GM12892 (cell line): ENCODE measurements at regions not wholly inside any gene's neighbourhood (a gene's known extent, or its start where the extent isn't known, plus 50 kb on each side); places are given as distances from the start of the nearest gene placed in this dataset.

Source experiments
- DNase-seq: peaks from one replicate; pipeline ENCODE4 v3.0.0; 2011; ENCODE audit not compliant: insufficient read length
- FAIRE-seq: peaks from 2 replicates; lab custom pipeline; 2011; peaks lifted over from hg19 to GRCh38; lab: Jason Lieb, UNC
- POLR2A ChIP-seq: IDR thresholded peaks from 2 replicates; pipeline ENCODE4 v1.6.1; 2011; ENCODE audit warnings: low read depth, low read length, control low read depth
- POLR2AphosphoS5 ChIP-seq: IDR thresholded peaks from 2 replicates; pipeline ENCODE4 v1.6.1; 2011; ENCODE audit warnings: low read depth, low read length, control low read depth
- TAF1 ChIP-seq: IDR thresholded peaks from 2 replicates; pipeline ENCODE4 v1.6.1; 2011; ENCODE audit warnings: low read depth, mild to moderate bottlenecking, control low read depth, low read length, borderline replicate concordance

- DNase-seq = no peak
- TF ChIP-seq TAF1 (no peak), POLR2AphosphoS5 (no peak), POLR2A (no peak)
- no peak for FAIRE-seq
These were observed 275.4 kb upstream of the RGS18 start for GRCh38 chr1:191882870-191883269.

DNA sequence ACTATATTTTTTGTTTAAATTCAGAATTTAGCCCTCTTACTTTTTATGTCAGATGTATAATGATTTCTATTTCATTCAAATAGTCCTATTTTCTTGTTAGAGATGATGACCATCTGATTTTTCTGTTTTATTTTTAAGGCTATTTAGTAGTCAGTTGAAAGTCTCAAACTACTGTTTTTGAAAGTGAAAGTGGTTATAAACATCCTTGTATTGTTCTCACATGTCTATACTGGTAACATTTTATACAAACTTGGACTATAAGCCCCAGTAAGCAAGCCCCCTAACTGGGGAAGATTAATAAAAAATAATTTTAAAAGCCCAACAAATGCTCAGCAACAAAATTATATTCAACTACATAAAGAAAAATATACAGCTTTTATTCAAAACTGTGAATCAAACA lies 271.3 kb upstream of the RGS18 start:
- no peak for FAIRE-seq
- TF ChIP-seq POLR2A (no peak), TAF1 (no peak)
- no peak for DNase-seq

- DNase-seq = no peak
- TF ChIP-seq TAF1 (no peak), POLR2A (no peak), POLR2AphosphoS5 (no peak)
- peak; percentile 51 for FAIRE-seq
These were observed 269.2 kb upstream of the RGS18 start for GRCh38 chr1:191888996-191889622.

DNA sequence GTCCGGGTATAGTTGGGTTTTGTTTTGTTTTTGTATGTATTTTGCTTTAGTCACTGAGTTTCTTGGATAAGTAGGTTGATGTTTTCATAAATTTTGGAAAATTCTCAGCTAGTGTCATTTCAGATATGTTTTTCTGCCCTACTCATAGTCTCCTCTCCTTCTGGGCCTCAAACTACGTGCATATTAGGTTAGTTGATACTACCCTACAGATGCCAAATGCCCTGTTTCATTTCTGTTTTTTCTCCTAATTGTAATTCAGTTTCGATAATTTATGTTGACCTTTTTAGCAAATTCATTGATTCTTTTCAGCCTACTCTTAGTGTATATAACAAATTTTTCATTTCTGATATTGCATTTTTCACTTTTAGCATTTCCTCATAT lies 268.6 kb upstream of the RGS18 start:
- FAIRE-seq (no peak), DNase-seq (no peak)
- no peak for TF ChIP-seq POLR2A
- TF ChIP-seq TAF1 = no peak
- no peak for TF ChIP-seq POLR2AphosphoS5

DNA sequence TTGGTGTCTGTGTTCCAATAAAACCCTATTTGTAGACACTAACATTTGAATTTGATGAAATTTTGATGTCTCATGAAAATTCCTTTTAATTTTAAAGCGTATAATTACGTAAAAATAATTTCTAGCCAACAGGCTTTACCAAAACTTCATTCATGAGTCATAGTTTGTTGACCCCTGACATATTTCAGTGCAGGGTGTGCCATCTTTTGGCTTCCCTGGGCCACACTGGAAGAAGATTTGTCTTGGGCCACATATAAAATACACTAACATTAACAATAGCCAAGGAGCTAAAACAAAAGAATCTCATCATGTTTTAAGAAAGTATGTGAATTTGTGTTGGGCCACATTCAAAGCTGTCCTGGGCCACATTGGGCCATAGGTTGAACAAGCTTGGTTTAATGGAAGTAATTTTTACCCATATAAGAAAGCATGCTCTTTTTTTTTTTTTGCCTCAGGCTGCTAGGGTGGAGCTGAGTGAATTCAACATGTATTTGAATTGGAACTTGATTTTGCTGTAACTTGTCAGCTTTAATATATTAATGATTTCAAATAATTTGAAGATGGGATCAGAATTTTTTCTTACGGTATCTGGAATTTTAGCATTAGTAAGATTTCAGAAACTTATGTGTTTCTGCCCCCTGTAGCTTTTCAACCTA lies 267.7 kb upstream of the RGS18 start:
- FAIRE-seq = no peak

GRCh38 chr1:191892716-191893115 lies 265.5 kb upstream of the RGS18 start:
- DNase-seq (no peak), FAIRE-seq (no peak)
- no peak for TF ChIP-seq POLR2A
- TF ChIP-seq TAF1 = no peak
- no peak for TF ChIP-seq POLR2AphosphoS5

More for the DNA sequence above, 267.7 kb upstream of the RGS18 start:
- DNase-seq = no peak
- TF ChIP-seq TAF1 = no peak
- no peak for TF ChIP-seq POLR2A
- no peak for TF ChIP-seq POLR2AphosphoS5

GRCh38 chr1:191895049-191895448 lies 263.2 kb upstream of the RGS18 start:
- DNase-seq (no peak), FAIRE-seq (no peak)
- TF ChIP-seq TAF1 (no peak), POLR2A (no peak), POLR2AphosphoS5 (no peak)

DNA sequence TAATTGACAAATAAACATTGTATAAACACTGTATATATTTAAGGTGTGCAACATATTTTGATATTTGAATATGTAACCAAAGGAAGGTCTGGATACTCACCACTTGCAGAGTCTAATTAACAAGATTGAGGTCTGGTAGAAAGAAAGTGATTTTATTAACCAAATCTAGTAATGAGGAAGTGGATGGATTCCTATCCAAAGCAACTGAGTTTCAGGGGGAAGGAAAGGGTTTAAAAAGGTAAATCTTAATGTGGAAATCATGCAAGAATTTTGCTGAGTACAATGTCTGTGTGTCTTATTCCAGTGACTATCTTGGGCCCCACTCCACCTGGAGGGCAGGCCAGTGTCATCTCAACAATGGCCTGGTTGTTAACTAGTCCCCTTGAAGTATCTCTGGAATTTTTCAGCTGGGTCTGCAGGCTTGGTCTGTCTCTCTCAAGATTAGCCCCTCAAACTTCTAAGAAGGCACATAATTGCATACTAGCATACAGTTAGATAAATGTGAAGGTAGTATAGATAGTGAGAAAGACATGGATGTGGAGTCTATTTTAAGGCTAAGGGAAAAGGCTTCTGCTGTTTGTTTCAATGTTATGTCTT lies 262.7 kb upstream of the RGS18 start:
- FAIRE-seq = no peak
- DNase-seq = no peak
- TF ChIP-seq TAF1 (no peak), POLR2A (no peak), POLR2AphosphoS5 (no peak)

- FAIRE-seq (no peak), DNase-seq (no peak)
- TF ChIP-seq TAF1 = no peak
- TF ChIP-seq POLR2A = no peak
- no peak for TF ChIP-seq POLR2AphosphoS5
These were observed 261.1 kb upstream of the RGS18 start for GRCh38 chr1:191897134-191897533.

- FAIRE-seq = no peak
- no peak for DNase-seq
- TF ChIP-seq POLR2AphosphoS5 (no peak), TAF1 (no peak), POLR2A (no peak)
These were observed 256.6 kb upstream of the RGS18 start for GRCh38 chr1:191901651-191902050.

GRCh38 chr1:191904991-191905390 lies 253.3 kb upstream of the RGS18 start:
- FAIRE-seq (no peak), DNase-seq (no peak)
- TF ChIP-seq TAF1 = no peak
- TF ChIP-seq POLR2A = no peak
- TF ChIP-seq POLR2AphosphoS5 = no peak

GRCh38 chr1:191905781-191906180 lies 252.5 kb upstream of the RGS18 start:
- DNase-seq (no peak), FAIRE-seq (no peak)
- no peak for TF ChIP-seq POLR2A
